ENCODE measurements at regions not wholly inside any gene's neighbourhood (a gene's known extent, or its start where the extent isn't known, plus 50 kb on each side); places are given as distances from the start of the nearest gene placed in this dataset.
"Not testable (repeated sequence)": the region's sequence is repeated elsewhere in the genome, so short reads cannot be mapped to it uniquely, and the experiment has no call there.

GRCh38 chr7:156324201-156324600, 316.4 kb upstream of the RNF32 start:
- TF ChIP-seq POLR2AphosphoS5 (IDR thresholded peaks at IDR 0.05) = no peak
- TF ChIP-seq, protein P1, sequence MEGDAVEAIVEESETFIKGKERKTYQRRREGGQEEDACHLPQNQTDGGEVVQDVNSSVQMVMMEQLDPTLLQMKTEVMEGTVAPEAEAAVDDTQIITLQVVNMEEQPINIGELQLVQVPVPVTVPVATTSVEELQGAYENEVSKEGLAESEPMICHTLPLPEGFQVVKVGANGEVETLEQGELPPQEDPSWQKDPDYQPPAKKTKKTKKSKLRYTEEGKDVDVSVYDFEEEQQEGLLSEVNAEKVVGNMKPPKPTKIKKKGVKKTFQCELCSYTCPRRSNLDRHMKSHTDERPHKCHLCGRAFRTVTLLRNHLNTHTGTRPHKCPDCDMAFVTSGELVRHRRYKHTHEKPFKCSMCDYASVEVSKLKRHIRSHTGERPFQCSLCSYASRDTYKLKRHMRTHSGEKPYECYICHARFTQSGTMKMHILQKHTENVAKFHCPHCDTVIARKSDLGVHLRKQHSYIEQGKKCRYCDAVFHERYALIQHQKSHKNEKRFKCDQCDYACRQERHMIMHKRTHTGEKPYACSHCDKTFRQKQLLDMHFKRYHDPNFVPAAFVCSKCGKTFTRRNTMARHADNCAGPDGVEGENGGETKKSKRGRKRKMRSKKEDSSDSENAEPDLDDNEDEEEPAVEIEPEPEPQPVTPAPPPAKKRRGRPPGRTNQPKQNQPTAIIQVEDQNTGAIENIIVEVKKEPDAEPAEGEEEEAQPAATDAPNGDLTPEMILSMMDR (IDR thresholded peaks at IDR 0.05) = no peak
- TF ChIP-seq EP300 (IDR thresholded peaks at IDR 0.05) = no peak
- no peak for TF ChIP-seq POLR2A (IDR thresholded peaks at IDR 0.05)
- 54 to 71% methylated on average over 1 of the region's 1 CpG for WGBS, 2 donors (ENCODE audit: low coverage in 1 of 2)
- Histone ChIP-seq H3K4me3 (no peak overlapping the region), H3K27ac (no peak overlapping the region), H3K9me3 (no peaks in the 10 kb centered on the region), H3K36me3 (no peaks in the 10 kb centered on the region), H3K27me3 (peaks cover 8% of the 10 kb centered on the region), H3K4me1 (no peaks in the 10 kb centered on the region)
- no peak for ATAC-seq

DNA sequence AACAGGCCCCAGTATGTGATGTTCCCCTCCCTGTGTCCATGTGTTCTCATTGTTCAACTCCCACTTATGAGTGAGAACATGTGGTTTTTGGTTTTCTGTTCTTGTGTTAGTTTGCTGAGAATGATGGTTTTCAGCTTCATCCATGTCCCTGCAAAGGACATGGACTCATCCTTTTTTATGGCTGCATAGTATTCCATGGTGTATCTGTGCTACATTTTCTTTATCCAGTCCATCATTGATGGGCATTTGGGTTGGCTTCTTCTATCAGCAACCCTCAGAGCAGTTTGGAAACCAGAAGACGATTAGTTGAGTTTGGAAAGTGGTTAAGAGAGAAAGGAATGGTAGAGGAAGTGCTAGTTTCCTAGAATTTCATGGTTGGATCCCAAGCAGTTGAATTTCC, 319.1 kb upstream of the RNF32 start:
- not testable (repeated sequence) for H3K27ac ChIP-seq, H3K36me3 ChIP-seq, ATAC-seq, H3K4me1 ChIP-seq, H3K9me3 ChIP-seq, H3K4me3 ChIP-seq
- H3K27me3 ChIP-seq = peaks cover 16% of the 10 kb centered on the region
- 67 to 78% methylated on average over 1 of the region's 1 CpG for WGBS, 2 donors (ENCODE audit: low coverage in 1 of 2)

GRCh38 chr7:156318926-156319325, 321.6 kb upstream of the RNF32 start:
- TF ChIP-seq, protein P1 (IDR thresholded peaks at IDR 0.05) = no peak
- no peak for TF ChIP-seq EP300 (IDR thresholded peaks at IDR 0.05)
- TF ChIP-seq POLR2AphosphoS5 (IDR thresholded peaks at IDR 0.05) = no peak
- no peak for TF ChIP-seq POLR2A (IDR thresholded peaks at IDR 0.05)
- H3K27ac ChIP-seq = no peak overlapping the region
- H3K9me3 ChIP-seq = peaks cover 0 to 19% (median 0%) of the 10 kb centered on the region in 3 donors
- WGBS, 2 donors (ENCODE audit: low coverage in 1 of 2) = 100% methylated on average over 1 of the region's 11 CpGs; no CpG with 5 or more reads in 1 of the 2 donors
- no peak overlapping the region for H3K4me3 ChIP-seq
- no peaks in the 10 kb centered on the region for H3K36me3 ChIP-seq
- peaks cover 16% of the 10 kb centered on the region for H3K27me3 ChIP-seq
- ATAC-seq = no peak
- H3K4me1 ChIP-seq = no peaks in the 10 kb centered on the region

DNA sequence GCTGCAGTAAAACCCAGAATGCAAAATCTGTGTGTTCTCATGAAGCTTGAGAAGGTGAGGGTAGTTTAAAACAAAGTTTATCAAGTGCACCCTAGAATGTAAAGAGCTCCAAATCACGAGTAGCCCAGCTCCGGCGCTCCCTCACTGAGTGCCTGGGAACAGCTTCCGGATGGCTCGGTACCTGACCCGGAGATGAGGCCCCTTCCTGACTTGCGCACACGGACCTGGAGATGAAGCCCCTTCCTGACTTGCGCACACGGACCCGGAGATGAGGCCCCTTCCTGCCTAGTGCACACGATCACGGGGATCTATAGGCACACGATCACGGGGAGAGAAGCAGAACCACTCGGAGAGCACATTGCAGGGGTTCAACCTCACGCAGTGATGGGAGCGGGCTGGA, 322.1 kb upstream of the RNF32 start:
- H3K27ac ChIP-seq = no peak overlapping the region
- no peak for ATAC-seq
- WGBS, 2 donors (ENCODE audit: low coverage in 1 of 2) = 86% methylated on average over 14 of the region's 18 CpGs; no CpG with 5 or more reads in 1 of the 2 donors

DNA sequence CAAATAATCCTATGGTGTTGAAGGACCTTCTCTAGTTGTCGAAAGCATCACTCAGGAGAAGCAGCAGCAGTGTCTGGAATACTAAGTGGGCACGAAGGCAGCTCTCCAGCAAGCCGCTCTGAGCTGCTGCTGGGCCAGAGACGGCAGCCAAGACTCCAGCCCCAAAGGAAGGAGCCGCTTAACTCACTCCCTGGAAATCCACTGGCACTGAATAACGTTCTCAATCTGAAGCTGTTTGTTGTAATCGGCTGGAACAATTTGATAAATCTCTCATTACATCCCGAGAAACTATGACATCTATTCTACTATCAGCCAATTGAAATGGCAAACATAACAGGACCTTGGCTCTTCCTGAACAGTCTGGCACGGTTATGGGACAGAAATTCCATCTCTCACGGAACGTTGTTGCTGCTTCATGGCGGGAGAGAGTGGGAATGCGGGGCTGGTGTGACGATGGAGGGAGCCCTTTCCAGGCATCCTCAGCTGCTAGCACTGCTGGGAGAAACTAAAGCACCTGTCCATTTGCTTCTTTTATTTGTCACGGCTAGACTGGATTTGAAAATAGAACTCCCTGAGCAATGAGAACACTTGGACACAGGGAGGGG, 331.5 kb upstream of the RNF32 start:
- Histone ChIP-seq H3K27ac (no peak overlapping the region), H3K36me3 (no peaks in the 10 kb centered on the region), H3K4me1 (no peaks in the 10 kb centered on the region), H3K27me3 (no peaks in the 10 kb centered on the region), H3K9me3 (peaks cover 0 to 5% (median 0%) of the 10 kb centered on the region in 3 donors), H3K4me3 (no peak overlapping the region)
- TF ChIP-seq EP300 (IDR thresholded peaks at IDR 0.05) (no peak), POLR2AphosphoS5 (IDR thresholded peaks at IDR 0.05) (no peak), POLR2A (IDR thresholded peaks at IDR 0.05) (no peak)
- TF ChIP-seq, protein P1 (IDR thresholded peaks at IDR 0.05) = no peak
- 65 to 68% methylated on average over 4 to 15 of the region's 15 CpGs for WGBS, 2 donors (ENCODE audit: low coverage in 1 of 2)
- no peak for ATAC-seq

More for the DNA sequence above, 322.1 kb upstream of the RNF32 start:
- H3K4me3 ChIP-seq = no peak overlapping the region
- peaks cover 0 to 19% (median 0%) of the 10 kb centered on the region in 3 donors for H3K9me3 ChIP-seq
- no peak for TF ChIP-seq EP300 (IDR thresholded peaks at IDR 0.05)
- no peak for TF ChIP-seq POLR2AphosphoS5 (IDR thresholded peaks at IDR 0.05)
- no peak for TF ChIP-seq POLR2A (IDR thresholded peaks at IDR 0.05)
- TF ChIP-seq, protein P1 (IDR thresholded peaks at IDR 0.05) = no peak
- peaks cover 16% of the 10 kb centered on the region for H3K27me3 ChIP-seq
- H3K4me1 ChIP-seq = no peaks in the 10 kb centered on the region
- no peaks in the 10 kb centered on the region for H3K36me3 ChIP-seq
